ENCODE measurements at regions not wholly inside any gene's neighbourhood (a gene's known extent, or its start where the extent isn't known, plus 50 kb on each side); places are given as distances from the start of the nearest gene placed in this dataset.

- Histone ChIP-seq H4K20me1 (ENCODE audit: low read depth, low read length) (no peaks in the 10 kb centered on the region), H3K27ac (ENCODE audit: low read depth, low read length) (no peak overlapping the region), H3K9ac (ENCODE audit: low read length) (no peak overlapping the region), H3K9me3 (ENCODE audit: insufficient read depth, low read length) (no peaks in the 10 kb centered on the region), H3K27me3 (ENCODE audit: low read length) (no peaks in the 10 kb centered on the region), H3K4me2 (ENCODE audit: low read depth, low read length, poor library complexity, severe bottlenecking) (no peak overlapping the region), H3F3A (ENCODE audit: insufficient read depth) (no peaks in the 10 kb centered on the region), H3K36me3 (ENCODE audit: low read length) (no peaks in the 10 kb centered on the region), H3K9me2 (replicated peaks; ENCODE audit: insufficient read depth, low read length) (no peaks in the 10 kb centered on the region), H3K79me2 (ENCODE audit: insufficient read depth, low read length) (no peaks in the 10 kb centered on the region), H2AFZ (ENCODE audit: low read depth, low read length, severe bottlenecking) (no peak overlapping the region), H3K4me3 (ENCODE audit: insufficient read depth, low read length, poor library complexity, severe bottlenecking) (no peak overlapping the region)
- no peak for TF ChIP-seq CTCF (IDR thresholded peaks at IDR 0.05; ENCODE audit: insufficient read depth, low read length, poor library complexity, severe bottlenecking)
- TF ChIP-seq EZH2phosphoT487 (conservative IDR thresholded peaks at IDR 0.05; ENCODE audit: low read length), result no peak
Measured at GRCh38 chr17:79332011-79332554, 257.5 kb downstream of the ENGASE start.

GRCh38 chr17:79331492-79331891 lies 256.9 kb downstream of the ENGASE start:
- H3K27me3 ChIP-seq (ENCODE audit: low read length), result no peaks in the 10 kb centered on the region

GRCh38 chr17:79330696-79331095 lies 256.1 kb downstream of the ENGASE start:
- Histone ChIP-seq H3K9me2 (replicated peaks; ENCODE audit: insufficient read depth, low read length) (no peaks in the 10 kb centered on the region), H3K4me3 (ENCODE audit: insufficient read depth, low read length, poor library complexity, severe bottlenecking) (no peak overlapping the region), H3K9me3 (ENCODE audit: insufficient read depth, low read length) (no peaks in the 10 kb centered on the region), H4K20me1 (ENCODE audit: low read depth, low read length) (no peaks in the 10 kb centered on the region), H3K9ac (ENCODE audit: low read length) (no peak overlapping the region), H3K27me3 (ENCODE audit: low read length) (no peaks in the 10 kb centered on the region), H2AFZ (ENCODE audit: low read depth, low read length, severe bottlenecking) (no peak overlapping the region), H3K79me2 (ENCODE audit: insufficient read depth, low read length) (no peaks in the 10 kb centered on the region), H3K27ac (ENCODE audit: low read depth, low read length) (no peak overlapping the region), H3K4me2 (ENCODE audit: low read depth, low read length, poor library complexity, severe bottlenecking) (no peak overlapping the region), H3F3A (ENCODE audit: insufficient read depth) (no peaks in the 10 kb centered on the region), H3K36me3 (ENCODE audit: low read length) (no peaks in the 10 kb centered on the region)
- TF ChIP-seq EZH2phosphoT487 (conservative IDR thresholded peaks at IDR 0.05; ENCODE audit: low read length), result no peak
- no peak for TF ChIP-seq CTCF (IDR thresholded peaks at IDR 0.05; ENCODE audit: insufficient read depth, low read length, poor library complexity, severe bottlenecking)

More at GRCh38 chr17:79331492-79331891, 256.9 kb downstream of the ENGASE start:
- Histone ChIP-seq H3K9me2 (replicated peaks; ENCODE audit: insufficient read depth, low read length) (no peaks in the 10 kb centered on the region), H3F3A (ENCODE audit: insufficient read depth) (no peaks in the 10 kb centered on the region), H3K4me3 (ENCODE audit: insufficient read depth, low read length, poor library complexity, severe bottlenecking) (no peak overlapping the region), H3K4me2 (ENCODE audit: low read depth, low read length, poor library complexity, severe bottlenecking) (no peak overlapping the region), H4K20me1 (ENCODE audit: low read depth, low read length) (no peaks in the 10 kb centered on the region), H3K27ac (ENCODE audit: low read depth, low read length) (no peak overlapping the region), H2AFZ (ENCODE audit: low read depth, low read length, severe bottlenecking) (no peak overlapping the region), H3K79me2 (ENCODE audit: insufficient read depth, low read length) (no peaks in the 10 kb centered on the region), H3K9ac (ENCODE audit: low read length) (no peak overlapping the region), H3K36me3 (ENCODE audit: low read length) (no peaks in the 10 kb centered on the region), H3K9me3 (ENCODE audit: insufficient read depth, low read length) (no peaks in the 10 kb centered on the region)
- TF ChIP-seq EZH2phosphoT487 (conservative IDR thresholded peaks at IDR 0.05; ENCODE audit: low read length) (no peak), CTCF (IDR thresholded peaks at IDR 0.05; ENCODE audit: insufficient read depth, low read length, poor library complexity, severe bottlenecking) (no peak)

All from SU-DHL-6 (cell line).